Karpas-422 (cell line): ENCODE measurements at regions not wholly inside any gene's neighbourhood (a gene's known extent, or its start where the extent isn't known, plus 50 kb on each side); places are given as distances from the start of the nearest gene placed in this dataset.

Experiments used
- DNase-seq: peaks from one replicate; pipeline ENCODE4 v3.0.0-alpha.2; 2015
- H2AFZ ChIP-seq: fragments of 200-600 bp; sonication (generic); 2 replicates; pipeline ENCODE4 v1.6.1; 2014; ENCODE audit warnings: antibody characterized with exemption, low read length, mixed read lengths
- H3K27ac ChIP-seq: fragments of 200-600 bp; sonication (generic); 2 replicates; pipeline ENCODE4 v1.5.1; 2014; ENCODE audit warnings: mild to moderate bottlenecking, low read length, moderate library complexity
- H3K27me3 ChIP-seq: fragments of 200-600 bp; sonication (generic); 2 replicates; pipeline ENCODE4 v1.6.1; 2014; ENCODE audit warnings: low read length, mixed read lengths
- H3K36me3 ChIP-seq: fragments of 200-600 bp; sonication (generic); 2 replicates; pipeline ENCODE4 v1.6.1; 2014; ENCODE audit warnings: low read length, mixed read lengths; ENCODE audit not compliant: insufficient read depth
- H3K4me1 ChIP-seq: fragments of 200-600 bp; sonication (generic); 2 replicates; pipeline ENCODE4 v1.6.1; 2014; ENCODE audit warnings: mild to moderate bottlenecking, low read length, mixed read lengths
- H3K4me2 ChIP-seq: fragments of 200-600 bp; sonication (generic); 2 replicates; pipeline ENCODE4 v1.6.1; 2014; ENCODE audit warnings: low read length, low read depth, mild to moderate bottlenecking; ENCODE audit not compliant: poor library complexity, severe bottlenecking
- H3K4me3 ChIP-seq: fragments of 200-600 bp; sonication (generic); 2 replicates; pipeline ENCODE4 v1.5.1; 2014; ENCODE audit warnings: mild to moderate bottlenecking, antibody characterized with exemption, low read length, mixed read lengths
- H3K79me2 ChIP-seq: fragments of 200-600 bp; sonication (generic); 2 replicates; pipeline ENCODE4 v1.6.1; 2014; ENCODE audit warnings: mild to moderate bottlenecking, low read length, mixed read lengths
- H3K9ac ChIP-seq: fragments of 200-600 bp; sonication (generic); 2 replicates; pipeline ENCODE4 v1.6.0; 2014; ENCODE audit warnings: low read length
- H3K9me2 ChIP-seq: fragments of 200-600 bp; sonication (generic), shearing (Covaris generic); replicated peaks from 2 replicates; pipeline ENCODE4 v1.6.0; 2014; ENCODE audit warnings: mild to moderate bottlenecking, low read length, moderate library complexity; ENCODE audit not compliant: insufficient read depth
- H3K9me3 ChIP-seq: fragments of 300-700, 200-600 bp; sonication (generic); 2 replicates; pipeline ENCODE4 v1.6.1; 2014; ENCODE audit warnings: low read length, mixed read lengths
- H4K20me1 ChIP-seq: fragments of 200-600 bp; sonication (generic); 2 replicates; pipeline ENCODE4 v1.6.1; 2014; ENCODE audit warnings: mild to moderate bottlenecking, antibody characterized with exemption, low read length, low read depth; ENCODE audit not compliant: insufficient read depth

- H3K9ac ChIP-seq, result no peak overlapping the region
- H3K36me3 ChIP-seq, result no peaks in the 10 kb centered on the region
- H3K79me2 ChIP-seq, result no peaks in the 10 kb centered on the region
- no peak overlapping the region for H3K4me2 ChIP-seq
- H2AFZ ChIP-seq, result no peak overlapping the region
- H3K27me3 ChIP-seq, result no peaks in the 10 kb centered on the region
- no peaks in the 10 kb centered on the region for H3K9me3 ChIP-seq
- H3K4me3 ChIP-seq, result no peak overlapping the region
- H3K9me2 ChIP-seq, result no peaks in the 10 kb centered on the region
- no peak overlapping the region for H3K27ac ChIP-seq
- peaks cover 5% of the 10 kb centered on the region for H3K4me1 ChIP-seq
- no peaks in the 10 kb centered on the region for H4K20me1 ChIP-seq
- DNase-seq, result no peak
Measured at GRCh38 chr4:123077330-123077729, 154.9 kb upstream of the NUDT6 start.

- Histone ChIP-seq H3K79me2 (peaks cover 28% of the 10 kb centered on the region), H3K27ac (no peak overlapping the region), H3K27me3 (no peaks in the 10 kb centered on the region), H3K9me2 (no peaks in the 10 kb centered on the region), H3K4me2 (no peak overlapping the region), H3K9ac (no peak overlapping the region), H3K36me3 (peaks cover 4% of the 10 kb centered on the region), H3K4me1 (peaks cover 14% of the 10 kb centered on the region), H3K4me3 (no peak overlapping the region), H4K20me1 (no peaks in the 10 kb centered on the region), H3K9me3 (0 out of 2 replicates have a peak, but pooled peaks cover 3% of the 10 kb centered on the region), H2AFZ (no peak overlapping the region)
- no peak for DNase-seq
Measured at GRCh38 chr4:123081971-123082370, 159.6 kb upstream of the NUDT6 start.

GRCh38 chr4:123083646-123084045 is 161.2 kb upstream of the NUDT6 start:
- Histone ChIP-seq H4K20me1 (no peaks in the 10 kb centered on the region), H2AFZ (0 out of 2 replicates have a peak overlapping the region, but pooled peaks have one; percentile 39), H3K4me3 (no peak overlapping the region), H3K9me2 (no peaks in the 10 kb centered on the region), H3K79me2 (peaks cover 32% of the 10 kb centered on the region), H3K27ac (peak overlapping the region; percentile 50), H3K27me3 (no peaks in the 10 kb centered on the region), H3K4me2 (peak overlapping the region; percentile 72), H3K4me1 (peaks cover 14% of the 10 kb centered on the region), H3K9ac (peak overlapping the region; percentile 5; the same call in 1 of the 2 replicates), H3K36me3 (peaks cover 4% of the 10 kb centered on the region), H3K9me3 (0 out of 2 replicates have a peak, but pooled peaks cover 3% of the 10 kb centered on the region)
- DNase-seq, result no peak

DNA sequence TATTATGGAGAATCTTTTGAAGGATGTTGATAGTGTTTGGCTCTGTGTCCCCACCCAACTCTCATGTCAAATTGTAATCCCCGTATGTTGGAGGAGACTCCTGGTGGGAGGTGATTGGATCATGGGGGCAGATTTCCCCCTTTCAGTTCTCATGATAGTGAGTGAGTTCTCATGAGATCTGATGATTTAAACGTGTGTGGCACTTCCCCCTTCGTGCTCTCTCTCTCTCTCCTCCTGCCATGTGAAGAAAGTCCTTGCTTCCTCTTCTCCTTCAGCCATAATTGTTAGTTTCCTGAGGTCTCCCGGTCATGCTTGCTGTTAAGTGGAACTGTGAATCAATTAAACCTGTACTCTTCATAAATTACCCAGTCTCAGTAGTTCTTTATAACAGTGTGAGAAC is 166.1 kb upstream of the NUDT6 start:
- Histone ChIP-seq H3K79me2 (peaks cover 30% of the 10 kb centered on the region), H4K20me1 (no peaks in the 10 kb centered on the region), H3K4me3 (no peak overlapping the region), H3K9me2 (no peaks in the 10 kb centered on the region), H3K9ac (no peak overlapping the region), H2AFZ (no peak overlapping the region), H3K36me3 (peaks cover 13% of the 10 kb centered on the region), H3K27ac (no peak overlapping the region), H3K9me3 (0 out of 2 replicates have a peak, but pooled peaks cover 3% of the 10 kb centered on the region), H3K27me3 (no peaks in the 10 kb centered on the region), H3K4me2 (no peak overlapping the region), H3K4me1 (peaks cover 13% of the 10 kb centered on the region)
- DNase-seq, result no peak

DNA sequence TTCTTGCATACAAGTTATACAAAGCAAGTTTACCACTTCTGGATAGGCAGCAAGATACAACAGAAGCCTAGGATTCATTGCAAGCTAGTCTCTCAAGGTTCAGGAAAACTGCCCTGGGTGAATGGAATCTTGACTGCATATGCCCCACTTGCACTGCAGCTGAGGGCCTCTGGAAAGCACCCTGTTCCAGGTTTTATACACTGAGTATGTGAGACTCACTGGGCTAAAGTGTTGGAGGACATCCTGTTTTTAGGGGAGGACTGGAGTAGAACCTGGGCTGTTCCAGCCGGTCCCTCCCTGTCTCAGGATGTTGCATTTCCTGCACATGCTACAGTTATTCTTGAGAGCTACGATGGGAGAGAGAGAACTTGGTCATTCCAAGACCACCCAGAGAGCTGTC is 168.5 kb upstream of the NUDT6 start:
- H3K4me1 ChIP-seq, result peaks cover 11% of the 10 kb centered on the region
- H3K27me3 ChIP-seq, result no peaks in the 10 kb centered on the region
- 0 out of 2 replicates have a peak, but pooled peaks cover 3% of the 10 kb centered on the region for H3K9me3 ChIP-seq
- H3K79me2 ChIP-seq, result peaks cover 16% of the 10 kb centered on the region
- H4K20me1 ChIP-seq, result no peaks in the 10 kb centered on the region
- H3K36me3 ChIP-seq, result peaks cover 13% of the 10 kb centered on the region
- no peak overlapping the region for H3K4me3 ChIP-seq
- no peak overlapping the region for H3K27ac ChIP-seq
- no peaks in the 10 kb centered on the region for H3K9me2 ChIP-seq
- no peak overlapping the region for H2AFZ ChIP-seq
- H3K4me2 ChIP-seq, result no peak overlapping the region
- DNase-seq, result no peak
- no peak overlapping the region for H3K9ac ChIP-seq

- H2AFZ ChIP-seq, result no peak overlapping the region
- no peak for DNase-seq
- no peaks in the 10 kb centered on the region for H3K9me2 ChIP-seq
- 0 out of 2 replicates have a peak, but pooled peaks cover 2% of the 10 kb centered on the region for H3K79me2 ChIP-seq
- peaks cover 9% of the 10 kb centered on the region for H3K36me3 ChIP-seq
- H3K4me1 ChIP-seq, result peaks cover 12% of the 10 kb centered on the region
- H3K4me3 ChIP-seq, result no peak overlapping the region
- H3K9me3 ChIP-seq, result no peaks in the 10 kb centered on the region
- no peaks in the 10 kb centered on the region for H4K20me1 ChIP-seq
- H3K27me3 ChIP-seq, result no peaks in the 10 kb centered on the region
- no peak overlapping the region for H3K4me2 ChIP-seq
- no peak overlapping the region for H3K9ac ChIP-seq
- H3K27ac ChIP-seq, result no peak overlapping the region
Measured at GRCh38 chr4:123092586-123092985, 170.2 kb upstream of the NUDT6 start.

GRCh38 chr4:123093236-123093635 is 170.8 kb upstream of the NUDT6 start:
- 0 out of 2 replicates have a peak, but pooled peaks cover 2% of the 10 kb centered on the region for H3K79me2 ChIP-seq
- no peaks in the 10 kb centered on the region for H3K27me3 ChIP-seq
- H3K4me2 ChIP-seq, result no peak overlapping the region
- no peak overlapping the region for H3K4me3 ChIP-seq
- H3K4me1 ChIP-seq, result peaks cover 12% of the 10 kb centered on the region
- H3K9ac ChIP-seq, result no peak overlapping the region
- H2AFZ ChIP-seq, result no peak overlapping the region
- H3K27ac ChIP-seq, result no peak overlapping the region
- no peaks in the 10 kb centered on the region for H3K9me3 ChIP-seq
- peaks cover 9% of the 10 kb centered on the region for H3K36me3 ChIP-seq
- DNase-seq, result peak; percentile 46
- H4K20me1 ChIP-seq, result no peaks in the 10 kb centered on the region
- H3K9me2 ChIP-seq, result no peaks in the 10 kb centered on the region

GRCh38 chr4:123096038-123096437 is 173.6 kb upstream of the NUDT6 start:
- no peak overlapping the region for H3K4me3 ChIP-seq
- peaks cover 12% of the 10 kb centered on the region for H3K4me1 ChIP-seq
- H3K27me3 ChIP-seq, result no peaks in the 10 kb centered on the region
- H3K9ac ChIP-seq, result no peak overlapping the region
- H3K79me2 ChIP-seq, result no peaks in the 10 kb centered on the region
- H3K36me3 ChIP-seq, result 0 out of 2 replicates have a peak, but pooled peaks cover 3% of the 10 kb centered on the region
- no peaks in the 10 kb centered on the region for H4K20me1 ChIP-seq
- H3K9me2 ChIP-seq, result no peaks in the 10 kb centered on the region
- peak; percentile 85 for DNase-seq
- 0 out of 2 replicates have a peak overlapping the region, but pooled peaks have one; percentile 37 for H2AFZ ChIP-seq
- H3K4me2 ChIP-seq, result peak overlapping the region; percentile 33
- H3K27ac ChIP-seq, result peak overlapping the region; percentile 3; the same call in 1 of the 2 replicates
- no peaks in the 10 kb centered on the region for H3K9me3 ChIP-seq
